ENCODE measurements at regions not wholly inside any gene's neighbourhood (a gene's known extent, or its start where the extent isn't known, plus 50 kb on each side); places are given as distances from the start of the nearest gene placed in this dataset.

DNA sequence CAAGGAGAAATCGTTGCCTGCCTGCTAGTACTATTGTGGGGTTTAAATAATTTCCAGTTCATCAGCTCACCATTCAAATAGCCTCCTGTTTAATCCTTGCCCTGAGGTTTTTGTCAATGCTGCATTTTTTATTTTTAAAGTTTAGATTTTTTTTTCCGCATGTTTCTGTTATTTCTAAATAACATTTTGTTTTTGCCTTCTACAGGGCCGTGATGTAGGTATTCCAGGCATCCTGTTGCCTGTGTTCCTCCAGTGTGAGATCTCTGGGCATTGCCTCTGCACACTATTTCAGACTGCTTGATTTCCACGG, 124.3 kb downstream of the HSD17B3 start:
- TF ChIP-seq POLR2A (IDR thresholded peaks at IDR 0.05; ENCODE audit: low read depth) (no peak), POLR2AphosphoS5 (IDR thresholded peaks at IDR 0.05) (no peak), EP300 (IDR thresholded peaks at IDR 0.05) (no peak)
- TF ChIP-seq, protein P1, sequence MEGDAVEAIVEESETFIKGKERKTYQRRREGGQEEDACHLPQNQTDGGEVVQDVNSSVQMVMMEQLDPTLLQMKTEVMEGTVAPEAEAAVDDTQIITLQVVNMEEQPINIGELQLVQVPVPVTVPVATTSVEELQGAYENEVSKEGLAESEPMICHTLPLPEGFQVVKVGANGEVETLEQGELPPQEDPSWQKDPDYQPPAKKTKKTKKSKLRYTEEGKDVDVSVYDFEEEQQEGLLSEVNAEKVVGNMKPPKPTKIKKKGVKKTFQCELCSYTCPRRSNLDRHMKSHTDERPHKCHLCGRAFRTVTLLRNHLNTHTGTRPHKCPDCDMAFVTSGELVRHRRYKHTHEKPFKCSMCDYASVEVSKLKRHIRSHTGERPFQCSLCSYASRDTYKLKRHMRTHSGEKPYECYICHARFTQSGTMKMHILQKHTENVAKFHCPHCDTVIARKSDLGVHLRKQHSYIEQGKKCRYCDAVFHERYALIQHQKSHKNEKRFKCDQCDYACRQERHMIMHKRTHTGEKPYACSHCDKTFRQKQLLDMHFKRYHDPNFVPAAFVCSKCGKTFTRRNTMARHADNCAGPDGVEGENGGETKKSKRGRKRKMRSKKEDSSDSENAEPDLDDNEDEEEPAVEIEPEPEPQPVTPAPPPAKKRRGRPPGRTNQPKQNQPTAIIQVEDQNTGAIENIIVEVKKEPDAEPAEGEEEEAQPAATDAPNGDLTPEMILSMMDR (IDR thresholded peaks at IDR 0.05): no peak

All from esophagus muscularis mucosa (tissue), 4 donors.